ENCODE measurements at regions not wholly inside any gene's neighbourhood (a gene's known extent, or its start where the extent isn't known, plus 50 kb on each side); places are given as distances from the start of the nearest gene placed in this dataset.

DNA sequence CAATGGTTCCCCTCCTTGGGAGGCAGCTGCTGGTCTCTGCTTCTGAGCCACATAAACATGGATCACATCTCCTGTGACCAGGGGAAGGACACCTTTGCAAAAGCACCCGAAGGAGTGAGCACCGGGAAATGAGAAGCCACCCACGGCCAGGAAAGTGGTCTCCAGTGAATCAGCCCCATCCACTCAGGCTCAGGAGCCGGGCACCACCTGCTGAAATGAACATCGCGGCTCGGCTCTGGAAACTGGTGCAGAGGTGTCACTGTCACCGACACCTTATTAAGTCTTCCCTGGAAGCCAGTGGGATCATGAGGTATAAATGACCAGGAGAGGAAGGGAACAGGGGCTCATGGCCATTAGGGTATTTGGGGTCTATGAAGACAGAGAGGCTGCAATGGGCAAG lies 207.2 kb upstream of the C1orf174 start:
- DNase-seq (ENCODE audit: low spot score), result no peak
- TF ChIP-seq, protein P1, sequence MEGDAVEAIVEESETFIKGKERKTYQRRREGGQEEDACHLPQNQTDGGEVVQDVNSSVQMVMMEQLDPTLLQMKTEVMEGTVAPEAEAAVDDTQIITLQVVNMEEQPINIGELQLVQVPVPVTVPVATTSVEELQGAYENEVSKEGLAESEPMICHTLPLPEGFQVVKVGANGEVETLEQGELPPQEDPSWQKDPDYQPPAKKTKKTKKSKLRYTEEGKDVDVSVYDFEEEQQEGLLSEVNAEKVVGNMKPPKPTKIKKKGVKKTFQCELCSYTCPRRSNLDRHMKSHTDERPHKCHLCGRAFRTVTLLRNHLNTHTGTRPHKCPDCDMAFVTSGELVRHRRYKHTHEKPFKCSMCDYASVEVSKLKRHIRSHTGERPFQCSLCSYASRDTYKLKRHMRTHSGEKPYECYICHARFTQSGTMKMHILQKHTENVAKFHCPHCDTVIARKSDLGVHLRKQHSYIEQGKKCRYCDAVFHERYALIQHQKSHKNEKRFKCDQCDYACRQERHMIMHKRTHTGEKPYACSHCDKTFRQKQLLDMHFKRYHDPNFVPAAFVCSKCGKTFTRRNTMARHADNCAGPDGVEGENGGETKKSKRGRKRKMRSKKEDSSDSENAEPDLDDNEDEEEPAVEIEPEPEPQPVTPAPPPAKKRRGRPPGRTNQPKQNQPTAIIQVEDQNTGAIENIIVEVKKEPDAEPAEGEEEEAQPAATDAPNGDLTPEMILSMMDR (IDR thresholded peaks at IDR 0.05; ENCODE audit: extremely low read depth, insufficient read depth, missing control alignments), result no peak
- in situ Hi-C loops (cut with MboI; ENCODE audit: low pct_unique_long_range_greater_than_20kb, low sequenced_read_pairs, unreplicated experiment), result no loop called here

DNA sequence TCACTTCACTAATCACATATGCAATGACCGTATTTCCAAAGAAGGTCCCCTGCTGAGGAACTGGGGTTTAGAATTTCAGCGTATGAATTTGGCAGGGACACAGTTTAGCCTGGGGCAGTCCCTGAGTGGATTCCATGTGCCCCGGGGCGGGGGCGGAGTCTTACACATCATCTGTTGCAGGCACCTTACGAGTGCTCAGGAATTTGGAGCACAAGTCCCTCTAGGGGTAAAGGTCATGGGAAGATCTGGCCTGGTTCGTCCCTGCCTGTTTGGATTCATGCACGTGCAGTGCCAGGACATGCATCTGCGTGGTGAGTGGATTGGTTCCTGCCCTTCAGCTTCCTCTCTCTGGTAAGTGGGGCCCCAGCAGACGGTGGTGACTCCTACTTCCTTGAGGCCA lies 208.3 kb upstream of the C1orf174 start:
- TF ChIP-seq, protein P1 (IDR thresholded peaks at IDR 0.05; ENCODE audit: extremely low read depth, insufficient read depth, missing control alignments), result no peak
- in situ Hi-C loops (cut with MboI; ENCODE audit: low pct_unique_long_range_greater_than_20kb, low sequenced_read_pairs, unreplicated experiment), result no loop called here
- no peak for DNase-seq (ENCODE audit: low spot score)

GRCh38 chr1:4108758-4109627 lies 208.9 kb upstream of the C1orf174 start:
- TF ChIP-seq, protein P1 (IDR thresholded peaks at IDR 0.05; ENCODE audit: extremely low read depth, insufficient read depth, missing control alignments), result no peak
- no peak for DNase-seq (ENCODE audit: low spot score)
- in situ Hi-C loops (cut with MboI; ENCODE audit: low pct_unique_long_range_greater_than_20kb, low sequenced_read_pairs, unreplicated experiment), result no loop called here

DNA sequence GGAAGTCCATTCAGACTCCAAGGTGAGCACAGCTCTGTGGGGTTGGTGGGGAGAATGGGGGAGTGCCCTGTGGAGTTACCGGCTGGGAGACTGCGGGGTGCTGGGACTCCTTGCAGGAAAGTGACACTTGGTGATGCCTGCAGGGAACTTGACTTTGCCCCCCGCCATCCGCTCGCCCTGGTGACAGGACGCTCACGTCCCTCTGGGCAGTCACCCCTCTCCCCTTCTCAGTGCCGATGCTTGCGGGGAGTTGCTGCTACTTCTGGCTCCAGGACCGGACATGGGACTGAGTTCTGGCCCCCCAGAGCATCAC lies 209.5 kb upstream of the C1orf174 start:
- TF ChIP-seq, protein P1 (IDR thresholded peaks at IDR 0.05; ENCODE audit: extremely low read depth, insufficient read depth, missing control alignments), result no peak
- in situ Hi-C loops (cut with MboI; ENCODE audit: low pct_unique_long_range_greater_than_20kb, low sequenced_read_pairs, unreplicated experiment), result no loop called here
- no peak for DNase-seq (ENCODE audit: low spot score)

GRCh38 chr1:4110888-4111287 lies 210.8 kb upstream of the C1orf174 start:
- DNase-seq (ENCODE audit: low spot score), result no peak
- in situ Hi-C loops (cut with MboI; ENCODE audit: low pct_unique_long_range_greater_than_20kb, low sequenced_read_pairs, unreplicated experiment), result no loop called here
- TF ChIP-seq, protein P1 (IDR thresholded peaks at IDR 0.05; ENCODE audit: extremely low read depth, insufficient read depth, missing control alignments), result no peak

GRCh38 chr1:4113897-4114296 lies 213.8 kb upstream of the C1orf174 start:
- TF ChIP-seq, protein P1 (IDR thresholded peaks at IDR 0.05; ENCODE audit: extremely low read depth, insufficient read depth, missing control alignments), result no peak
- in situ Hi-C loops (cut with MboI; ENCODE audit: low pct_unique_long_range_greater_than_20kb, low sequenced_read_pairs, unreplicated experiment), result no loop called here
- no peak for DNase-seq (ENCODE audit: low spot score)
